ENCODE measurements at regions not wholly inside any gene's neighbourhood (a gene's known extent, or its start where the extent isn't known, plus 50 kb on each side); places are given as distances from the start of the nearest gene placed in this dataset.

- POLR2A ChIA-PET = no interaction called here
- Histone ChIP-seq H3K9ac (ENCODE audit: low read length) (no peak overlapping the region), H3K4me2 (replicated peaks; ENCODE audit: low read depth, low read length, poor library complexity, severe bottlenecking) (no peak overlapping the region), H3K36me3 (replicated peaks in 1 of 2; ENCODE audit: control extremely low read depth in 1 of 2, control insufficient read depth in 1 of 2, extremely low read depth in 1 of 2, insufficient read depth in 2 of 2, low read length in 1 of 2) (no peaks in the 10 kb centered on the region), H3K27ac (ENCODE audit: low read length in 2 of 2) (no peak overlapping the region), H3K27me3 (replicated peaks in 1 of 4; ENCODE audit: control extremely low read depth in 1 of 4, control insufficient read depth in 3 of 4, insufficient read depth in 4 of 4, low read length in 3 of 4) (no peaks in the 10 kb centered on the region), H3K9me3 (ENCODE audit: control extremely low read depth in 1 of 3, control insufficient read depth in 2 of 3, insufficient read depth in 1 of 3, low read length in 2 of 3) (peaks cover 0 to 3% (median 0%) of the 10 kb centered on the region in 3 donors), H3K4me1 (ENCODE audit: control insufficient read depth in 2 of 2, insufficient read depth in 2 of 2, low read length in 2 of 2) (no peaks in the 10 kb centered on the region), H3K79me2 (ENCODE audit: control insufficient read depth, insufficient read depth, low read length) (no peaks in the 10 kb centered on the region), H2AFZ (ENCODE audit: insufficient read depth, low read depth, low read length, poor library complexity, severe bottlenecking) (no peak overlapping the region), H4K20me1 (ENCODE audit: control insufficient read depth, insufficient read depth, low read length, poor library complexity, severe bottlenecking) (no peaks in the 10 kb centered on the region), H3K4me3 (ENCODE audit: control extremely low read depth in 1 of 5, extremely low read depth in 1 of 5, insufficient read depth in 1 of 5, low read depth in 2 of 5, low read length in 4 of 5) (no peak overlapping the region)
- no peak overlapping the region for H3K4me3 Mint-ChIP-seq
- intact Hi-C loops (cut with micrococcal nuclease) = no loop called here
- CTCF ChIA-PET = no interaction called here
- H3K27me3 Mint-ChIP-seq = no peaks in the 10 kb centered on the region
- no peak for DNase-seq
- TF ChIP-seq EZH2 (IDR thresholded peaks at IDR 0.05; ENCODE audit: borderline replicate concordance, insufficient read depth, low read depth, low read length, poor library complexity, severe bottlenecking) (no peak), CTCF (IDR thresholded peaks at IDR 0.05) (no peak)
- no peak for ATAC-seq (ENCODE audit: low read depth)
- no peaks in the 10 kb centered on the region for H3K4me1 Mint-ChIP-seq
- H3K9me3 Mint-ChIP-seq (ENCODE audit: insufficient read depth) = no peaks in the 10 kb centered on the region
- H3K27ac Mint-ChIP-seq = no peak overlapping the region
- WGBS (ENCODE audit: insufficient coverage) = 76% methylated on average over 2 of the region's 2 CpGs
Observed at GRCh38 chr5:20224966-20225365, 237.0 kb upstream of the CDH18 start.

DNA sequence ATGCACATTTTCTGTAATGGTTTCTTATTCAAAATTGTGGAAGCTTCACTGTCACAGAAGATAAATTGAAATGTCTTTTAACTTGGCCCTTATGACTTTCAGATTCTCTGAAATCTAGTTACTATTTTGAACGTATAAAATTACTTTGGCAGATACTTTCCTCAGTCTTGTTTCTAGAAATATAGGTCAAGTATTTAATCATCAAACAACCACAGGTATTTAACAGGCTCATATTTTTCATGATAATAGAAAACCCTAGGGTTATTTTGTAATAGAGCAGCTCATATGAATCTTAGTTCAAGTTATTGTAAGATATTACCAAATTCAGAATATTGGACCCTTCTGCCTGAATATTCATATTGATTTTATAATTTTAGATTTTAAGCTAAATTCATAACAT lies 236.0 kb upstream of the CDH18 start:
- no peaks in the 10 kb centered on the region for H3K79me2 ChIP-seq (ENCODE audit: control insufficient read depth, insufficient read depth, low read length)
- no CpG with 5 or more reads among the region's 1 CpG for WGBS (ENCODE audit: insufficient coverage)

More for the DNA sequence above, 236.0 kb upstream of the CDH18 start:
- ATAC-seq (ENCODE audit: low read depth) = no peak
- no peaks in the 10 kb centered on the region for H3K36me3 ChIP-seq (replicated peaks in 1 of 2; ENCODE audit: control extremely low read depth in 1 of 2, control insufficient read depth in 1 of 2, extremely low read depth in 1 of 2, insufficient read depth in 2 of 2, low read length in 1 of 2)
- no peak for DNase-seq
- peaks cover 0 to 3% (median 0%) of the 10 kb centered on the region in 3 donors for H3K9me3 ChIP-seq (ENCODE audit: control extremely low read depth in 1 of 3, control insufficient read depth in 2 of 3, insufficient read depth in 1 of 3, low read length in 2 of 3)
- no peaks in the 10 kb centered on the region for H3K4me1 ChIP-seq (ENCODE audit: control insufficient read depth in 2 of 2, insufficient read depth in 2 of 2, low read length in 2 of 2)
- H4K20me1 ChIP-seq (ENCODE audit: control insufficient read depth, insufficient read depth, low read length, poor library complexity, severe bottlenecking) = no peaks in the 10 kb centered on the region
- H3K4me1 Mint-ChIP-seq = no peaks in the 10 kb centered on the region
- POLR2A ChIA-PET = no interaction called here
- no peak overlapping the region for H3K4me2 ChIP-seq (replicated peaks; ENCODE audit: low read depth, low read length, poor library complexity, severe bottlenecking)
- no peak overlapping the region for H3K4me3 ChIP-seq (ENCODE audit: control extremely low read depth in 1 of 5, extremely low read depth in 1 of 5, insufficient read depth in 1 of 5, low read depth in 2 of 5, low read length in 4 of 5)
- CTCF ChIA-PET = interaction anchor here (0.6 kb wide), 1 partner anchor 42 kb away, joined by 3 read pairs; no protein-coding TSS in a partner anchor
- no peak overlapping the region for H3K27ac Mint-ChIP-seq
- no peak overlapping the region for H3K9ac ChIP-seq (ENCODE audit: low read length)
- no peak overlapping the region for H2AFZ ChIP-seq (ENCODE audit: insufficient read depth, low read depth, low read length, poor library complexity, severe bottlenecking)
- no peak overlapping the region for H3K4me3 Mint-ChIP-seq
- H3K9me3 Mint-ChIP-seq (ENCODE audit: insufficient read depth) = no peaks in the 10 kb centered on the region
- no peaks in the 10 kb centered on the region for H3K27me3 Mint-ChIP-seq
- H3K27me3 ChIP-seq (replicated peaks in 1 of 4; ENCODE audit: control extremely low read depth in 1 of 4, control insufficient read depth in 3 of 4, insufficient read depth in 4 of 4, low read length in 3 of 4) = no peaks in the 10 kb centered on the region
- TF ChIP-seq EZH2 (IDR thresholded peaks at IDR 0.05; ENCODE audit: borderline replicate concordance, insufficient read depth, low read depth, low read length, poor library complexity, severe bottlenecking) = no peak
- no peak for TF ChIP-seq CTCF (IDR thresholded peaks at IDR 0.05)
- H3K27ac ChIP-seq (ENCODE audit: low read length in 2 of 2) = no peak overlapping the region
- intact Hi-C loops (cut with micrococcal nuclease) = no loop called here

Measured in B cell (primary cell).